ENCODE measurements at regions not wholly inside any gene's neighbourhood (a gene's known extent, or its start where the extent isn't known, plus 50 kb on each side); places are given as distances from the start of the nearest gene placed in this dataset.

DNA sequence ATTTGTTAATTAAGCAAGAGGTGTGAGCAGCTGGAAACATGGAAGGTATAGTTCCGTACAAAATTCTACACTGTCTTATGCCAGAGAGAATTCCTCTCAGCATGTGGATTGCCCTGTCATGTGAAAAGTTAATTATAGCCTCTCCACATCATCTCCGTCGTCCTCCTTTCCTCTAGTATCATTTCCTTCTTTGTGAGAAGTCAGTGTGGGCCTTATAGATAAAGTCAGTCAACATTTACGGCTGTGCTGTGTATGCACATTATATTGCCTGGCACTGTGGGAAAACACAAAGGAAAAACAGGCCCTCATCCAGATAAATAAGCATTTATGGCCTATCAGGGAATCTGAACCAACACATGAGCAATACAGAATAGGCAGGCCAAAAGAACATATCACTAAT is 236.6 kb downstream of the SEC23A start:
- Histone ChIP-seq H3K4me2 (ENCODE audit: low read depth, low read length) (no peak overlapping the region), H2AK9ac (replicated peaks; ENCODE audit: low read depth, low read length, poor library complexity) (no peak overlapping the region), H3K56ac (ENCODE audit: extremely low read depth, insufficient read depth, low read length) (no peak overlapping the region), H3K4ac (ENCODE audit: low read depth, low read length) (no peak overlapping the region), H3K23ac (ENCODE audit: low read depth, low read length) (no peak overlapping the region), H3K79me1 (ENCODE audit: low read depth in 1 of 2, low read length in 2 of 2) (no peaks in the 10 kb centered on the region), H3K27ac (ENCODE audit: insufficient read depth, low read length) (no peak overlapping the region), H3K9ac (ENCODE audit: low read depth, low read length) (no peak overlapping the region), H2BK120ac (ENCODE audit: low read depth, low read length) (no peak overlapping the region), H4K91ac (ENCODE audit: insufficient read depth, low read depth, low read length) (no peak overlapping the region), H3K27me3 (ENCODE audit: control insufficient read depth, insufficient read depth, low read length) (no peaks in the 10 kb centered on the region), H3K18ac (ENCODE audit: low read depth, low read length) (no peak overlapping the region), H3K9me1 (ENCODE audit: insufficient read depth, low read length) (no peaks in the 10 kb centered on the region), H2AFZ (replicated peaks; ENCODE audit: low read length, poor library complexity) (no peak overlapping the region), H3K9me3 (ENCODE audit: control insufficient read depth, insufficient read depth, low read length) (no peaks in the 10 kb centered on the region), H2BK5ac (ENCODE audit: low read depth, low read length, poor library complexity, severe bottlenecking) (no peak overlapping the region), H2BK20ac (ENCODE audit: low read depth, low read length) (no peak overlapping the region), H4K5ac (ENCODE audit: low read depth, low read length) (no peak overlapping the region), H3K14ac (replicated peaks; ENCODE audit: low read depth, low read length) (no peak overlapping the region), H2BK15ac (ENCODE audit: low read depth, low read length) (no peak overlapping the region), H4K20me1 (ENCODE audit: insufficient read depth, low read length) (no peaks in the 10 kb centered on the region), H2AK5ac (ENCODE audit: low read depth, low read length) (no peak overlapping the region), H3K4me3 (ENCODE audit: insufficient read depth, low read depth, low read length) (no peak overlapping the region), H4K8ac (ENCODE audit: low read depth in 2 of 2, low read length in 2 of 2) (no peak overlapping the region), H3K36me3 (ENCODE audit: control insufficient read depth, insufficient read depth, low read length) (no peaks in the 10 kb centered on the region), H3K4me1 (ENCODE audit: control insufficient read depth, insufficient read depth, low read length) (no peaks in the 10 kb centered on the region)
- CTCF ChIA-PET = no interaction called here
- intact Hi-C loops (cut with micrococcal nuclease) = loop anchor here (2.0 to 5.0 kb wide), 4 partner anchors 654 to 1156 kb away; no protein-coding TSS in a partner anchor
- DNase-seq (no peak), ATAC-seq (ENCODE audit: low read depth) (no peak)
- WGBS, 2 experiments (ENCODE audit: extremely low coverage in 2 of 2, insufficient read length in 1 of 2) = no CpG with 5 or more reads among the region's 4 CpGs
- TF ChIP-seq FOS (IDR thresholded peaks at IDR 0.05; ENCODE audit: low read depth, low read length) (no peak), MXI1 (IDR thresholded peaks at IDR 0.05; ENCODE audit: borderline replicate concordance, low read depth, low read length) (no peak), USF2 (IDR thresholded peaks at IDR 0.05; ENCODE audit: low read depth, low read length) (no peak), MAZ (IDR thresholded peaks at IDR 0.05; ENCODE audit: borderline replicate concordance, low read depth, low read length) (no peak), NFE2L2 (IDR thresholded peaks at IDR 0.05; ENCODE audit: low read depth, low read length) (no peak), SMC3 (IDR thresholded peaks at IDR 0.05; ENCODE audit: low read depth, low read length) (no peak), CHD1 (IDR thresholded peaks at IDR 0.05; ENCODE audit: low read depth, low read length) (no peak), RCOR1 (IDR thresholded peaks at IDR 0.05; ENCODE audit: insufficient replicate concordance, low read length) (no peak), RFX5 (IDR thresholded peaks at IDR 0.05; ENCODE audit: low read depth, low read length) (no peak), MAFK (IDR thresholded peaks at IDR 0.05; ENCODE audit: low read depth, low read length) (no peak)
- no TSS peak for BruUV-seq (replicated peaks)
- dilution Hi-C loops (cut with HindIII; ENCODE audit: low sequenced_read_pairs, unreplicated experiment) = no loop called here
- POLR2A ChIA-PET (ENCODE audit: unreplicated experiment) = no interaction called here
- in situ Hi-C loops (cut with MboI; ENCODE audit: low sequenced_read_pairs) = loop anchor here (5.0 to 10.0 kb wide), 2 partner anchors 662 to 959 kb away; partner anchors contain the start of gene SSTR1
